Renal pelvis (tissue), 1 donor: ENCODE measurements at regions not wholly inside any gene's neighbourhood (a gene's known extent, or its start where the extent isn't known, plus 50 kb on each side); places are given as distances from the start of the nearest gene placed in this dataset.

Source experiments
- DNase-seq: peaks from one replicate; pipeline ENCODE4 v3.0.0-alpha.2; 2013

- DNase-seq, result no peak
Measured at GRCh38 chr22:49508561-49508960, 319.1 kb downstream of the BRD1 start.

DNA sequence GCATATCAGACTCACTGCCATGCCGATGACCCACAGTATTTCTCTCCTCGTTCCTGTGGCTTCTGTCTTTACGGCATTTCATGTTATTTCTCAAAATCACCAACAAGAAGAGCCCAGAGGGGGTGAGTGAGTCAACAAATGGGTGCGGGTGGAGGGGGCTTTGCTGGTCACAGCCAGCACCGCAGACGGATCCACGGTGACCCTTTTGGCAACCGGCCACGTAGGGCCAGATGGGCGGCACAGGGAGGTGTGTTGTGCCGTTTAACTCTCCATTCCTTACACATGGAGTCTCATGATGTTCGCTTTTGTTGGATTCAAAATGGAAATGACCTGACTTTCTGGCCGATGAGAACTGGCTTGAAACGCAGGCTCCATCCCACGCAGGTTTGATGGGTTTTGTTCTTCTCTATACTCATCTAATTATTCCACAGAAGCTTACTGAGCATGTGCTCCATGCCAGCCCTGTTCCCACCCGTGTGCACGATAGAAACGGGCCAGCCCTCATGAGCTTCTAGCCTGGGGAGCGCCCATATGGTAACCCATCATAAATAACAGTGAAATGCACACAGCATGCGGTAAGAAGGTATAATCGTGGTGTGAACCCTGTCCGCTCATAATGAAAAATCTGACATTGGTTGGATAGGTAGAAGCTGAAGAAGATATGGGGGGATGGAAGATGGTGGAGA, 319.9 kb downstream of the BRD1 start:
- no peak for DNase-seq

GRCh38 chr22:49506010-49506400, 321.7 kb downstream of the BRD1 start:
- no peak for DNase-seq

DNA sequence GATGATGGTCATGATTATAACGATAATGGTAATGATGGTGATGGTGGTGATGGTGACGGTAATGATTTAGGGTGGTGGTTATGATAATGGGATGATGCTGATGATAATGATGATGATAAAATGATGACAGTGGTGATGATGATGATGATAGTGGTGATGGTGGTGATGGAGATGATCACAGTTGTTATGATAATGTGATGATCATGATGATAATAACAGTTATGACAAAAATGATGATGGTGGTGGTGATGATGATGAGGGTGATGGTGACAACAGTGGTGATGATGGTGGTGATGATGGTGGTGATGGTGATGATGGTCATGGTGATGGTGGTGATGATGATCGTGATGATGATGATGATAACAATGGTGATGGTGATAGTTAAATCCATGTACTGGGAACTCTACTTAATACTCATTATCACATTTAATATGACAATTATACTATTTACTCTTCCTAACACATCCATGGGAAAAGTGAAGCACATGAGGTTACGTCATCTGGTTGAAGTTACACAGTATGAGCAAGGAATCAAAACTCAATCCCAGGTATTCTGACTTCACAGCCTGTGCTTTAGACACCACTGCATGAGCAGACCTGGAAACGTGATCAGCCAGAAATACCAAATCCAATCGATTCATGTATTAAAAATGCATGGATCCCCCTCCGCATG, 322.2 kb downstream of the BRD1 start:
- DNase-seq, result no peak

DNA sequence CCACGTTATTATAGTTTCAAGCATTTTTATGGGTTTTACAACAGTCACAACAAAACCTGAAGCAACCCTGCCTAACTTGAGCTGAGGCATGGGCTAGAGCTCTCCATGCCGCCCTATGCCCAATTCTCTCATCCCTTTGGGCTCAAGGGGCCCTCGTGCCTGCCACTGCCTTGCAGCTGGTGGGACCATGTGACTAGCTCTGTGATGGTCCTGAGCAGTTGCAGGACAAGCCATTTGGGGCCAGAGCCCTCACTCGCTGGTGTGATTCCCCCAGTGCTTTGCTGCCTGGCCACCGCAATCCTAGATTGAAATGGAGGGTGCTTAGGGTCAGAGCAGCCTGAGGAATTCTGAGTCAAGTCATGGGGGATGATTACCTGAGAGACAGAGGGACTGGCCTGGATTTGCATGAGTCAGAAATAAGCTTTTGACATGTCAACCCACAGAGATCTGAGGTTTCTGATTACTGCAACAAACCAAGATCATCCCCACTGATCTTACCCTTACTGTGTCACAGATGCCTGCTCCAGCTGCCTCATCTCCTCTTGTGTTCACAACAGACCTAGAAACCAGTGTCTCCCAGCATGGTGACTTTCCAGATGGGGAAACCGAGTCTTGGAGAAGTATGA, 323.7 kb downstream of the BRD1 start:
- no peak for DNase-seq

GRCh38 chr22:49503321-49503720, 324.4 kb downstream of the BRD1 start:
- no peak for DNase-seq

- DNase-seq, result no peak
Measured at GRCh38 chr22:49502126-49502826, 325.4 kb downstream of the BRD1 start.

- no peak for DNase-seq
Measured at GRCh38 chr22:49500942-49501395, 326.7 kb downstream of the BRD1 start.

DNA sequence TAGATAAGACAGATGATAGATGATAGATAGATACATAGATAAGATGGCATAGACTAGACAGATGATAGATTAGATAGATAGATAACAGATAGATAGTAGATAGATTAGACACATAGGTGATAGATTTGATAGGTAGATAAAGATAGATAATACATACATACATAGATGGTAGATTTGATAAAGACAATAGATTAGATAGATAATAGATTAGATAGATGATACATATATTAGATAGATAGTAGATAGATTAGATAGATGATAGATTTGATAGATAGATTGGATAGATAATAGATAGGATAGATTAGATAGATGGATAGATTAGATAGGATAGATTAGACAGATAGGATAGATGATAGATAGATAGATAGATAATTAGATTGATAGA, 327.6 kb downstream of the BRD1 start:
- no peak for DNase-seq

DNA sequence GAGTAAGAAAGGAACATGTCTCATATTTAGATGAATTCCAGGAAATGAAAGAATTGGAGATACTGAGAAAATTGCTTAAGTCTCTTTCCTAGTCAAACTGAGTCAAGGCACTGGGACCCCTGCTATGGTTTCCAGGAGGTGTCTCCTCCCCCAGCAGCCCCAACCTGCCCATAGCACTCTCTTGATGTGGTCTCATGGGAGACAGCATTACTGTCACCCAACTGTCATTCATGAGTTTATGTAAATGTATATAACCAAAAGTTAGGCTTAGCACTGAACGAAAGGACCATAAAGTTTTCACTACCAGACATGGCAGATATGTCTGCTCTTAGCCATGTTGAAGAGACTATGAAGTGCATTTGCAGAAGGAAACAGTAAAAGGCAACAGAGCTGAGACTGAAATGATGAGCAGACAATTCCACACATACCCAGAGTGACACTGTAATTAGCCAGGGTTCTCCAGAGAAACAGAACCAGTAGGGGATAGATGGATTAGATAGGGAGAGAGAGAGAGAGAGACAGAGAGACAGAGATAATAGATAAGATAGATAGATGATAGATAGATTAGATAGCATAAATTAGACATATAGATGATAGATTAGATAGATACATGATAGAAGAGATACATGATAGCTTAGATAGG, 328.1 kb downstream of the BRD1 start:
- DNase-seq, result no peak

DNA sequence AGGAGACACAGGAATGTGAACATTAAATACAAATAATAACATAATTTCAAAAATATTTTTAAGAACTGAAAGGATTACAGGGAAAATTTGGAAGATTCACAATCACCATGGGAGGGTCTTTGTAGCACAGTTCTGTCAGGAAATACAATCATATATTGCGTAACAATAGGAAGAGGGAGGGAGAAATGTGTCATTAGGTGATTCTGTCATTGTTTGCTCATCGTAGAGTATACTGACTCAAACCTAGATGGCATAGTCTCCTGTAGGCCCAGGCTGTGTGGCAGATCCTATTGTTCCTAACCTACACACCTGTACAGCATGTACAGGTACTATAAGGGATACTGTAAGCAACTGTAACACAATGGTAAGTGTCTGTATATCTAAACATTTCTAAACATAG, 330.4 kb downstream of the BRD1 start:
- no peak for DNase-seq

GRCh38 chr22:49494555-49494954, 333.1 kb downstream of the BRD1 start:
- no peak for DNase-seq

- no peak for DNase-seq
Measured at GRCh38 chr22:49492741-49493251, 334.9 kb downstream of the BRD1 start.

- no peak for DNase-seq
Measured at GRCh38 chr22:49492308-49492707, 335.4 kb downstream of the BRD1 start.

DNA sequence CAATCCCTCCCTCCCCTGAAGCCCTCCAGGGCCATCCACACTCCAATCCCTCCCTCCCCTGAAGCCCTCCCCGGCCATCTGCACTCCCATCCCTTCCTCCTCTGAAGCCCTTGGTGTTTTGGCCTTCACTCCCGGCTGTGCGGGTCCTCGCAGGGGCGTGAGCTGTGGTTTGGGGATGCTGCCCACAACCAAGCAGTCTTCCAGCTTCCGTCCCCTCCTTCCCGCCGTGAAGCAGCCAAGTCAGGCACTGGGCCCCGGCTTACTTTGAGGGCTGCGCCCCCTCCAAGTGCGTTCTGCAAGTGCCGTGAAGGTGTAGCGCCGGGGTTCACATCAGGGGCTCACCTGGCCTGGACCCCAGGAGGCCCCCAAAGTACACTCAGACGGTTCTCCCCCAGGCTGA, 335.9 kb downstream of the BRD1 start:
- DNase-seq, result no peak

GRCh38 chr22:49491221-49491635, 336.4 kb downstream of the BRD1 start:
- DNase-seq, result no peak

- no peak for DNase-seq
Measured at GRCh38 chr22:49490692-49491091, 337.0 kb downstream of the BRD1 start.

- no peak for DNase-seq
Measured at GRCh38 chr22:49489821-49490220, 337.9 kb downstream of the BRD1 start.

DNA sequence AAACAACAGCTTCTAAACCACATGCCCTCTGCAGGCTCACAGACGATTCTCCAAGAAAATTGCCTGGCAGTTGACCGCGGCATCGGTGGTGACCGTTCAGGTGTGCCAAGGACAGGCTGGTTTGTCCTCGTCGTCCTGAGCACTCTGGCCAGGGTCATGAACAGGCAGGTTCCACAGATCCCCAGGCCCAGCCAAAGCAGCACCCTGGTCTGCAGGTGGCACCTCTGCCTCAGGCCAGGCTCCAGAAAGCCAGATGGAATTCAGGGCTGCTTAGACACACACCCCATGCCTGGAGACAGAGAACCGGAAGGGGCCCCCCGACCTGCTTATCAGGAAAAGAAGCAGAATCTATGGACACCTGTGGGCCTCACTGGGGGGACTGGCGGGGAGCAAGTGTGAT, 338.7 kb downstream of the BRD1 start:
- no peak for DNase-seq

DNA sequence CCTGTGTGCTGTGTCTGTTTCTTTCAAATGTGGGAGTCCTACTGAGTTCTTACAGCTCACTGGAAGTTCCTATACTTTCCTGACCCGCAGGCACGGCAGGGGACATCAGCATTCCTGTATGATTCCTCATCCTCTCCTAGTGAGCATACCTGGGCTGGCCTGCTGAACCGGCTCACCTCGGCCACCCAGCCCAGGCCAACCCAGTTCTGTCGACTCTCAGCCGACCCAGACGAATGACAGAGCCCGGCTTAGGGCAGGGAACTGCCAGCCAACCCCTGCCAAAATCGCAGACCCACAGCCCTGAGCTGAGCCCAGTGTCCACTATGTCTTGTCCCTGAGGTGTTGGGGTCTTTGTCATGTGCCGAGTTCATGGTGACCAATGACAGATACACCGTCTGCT, 339.7 kb downstream of the BRD1 start:
- no peak for DNase-seq

- no peak for DNase-seq
Measured at GRCh38 chr22:49486225-49486624, 341.4 kb downstream of the BRD1 start.

GRCh38 chr22:49483946-49484345, 343.7 kb downstream of the BRD1 start:
- no peak for DNase-seq
